H1 (cell line): ENCODE measurements at regions not wholly inside any gene's neighbourhood (a gene's known extent, or its start where the extent isn't known, plus 50 kb on each side); places are given as distances from the start of the nearest gene placed in this dataset.

Experiments used
- CTCF ChIA-PET: fragments of 300-600 bp; sonication (Branson Sonifier 250); formaldehyde crosslinking; loops from one replicate; lab custom pipeline; 2021; ENCODE audit not compliant: partially characterized antibody; lab: Charles Lee
- POLR2A ChIA-PET: fragments of 300-600 bp; sonication (Branson Sonifier 250); formaldehyde crosslinking; loops from one replicate; lab custom pipeline; 2021; ENCODE audit warnings: inconsistent platforms; ENCODE audit not compliant: partially characterized antibody; lab: Charles Lee
- DNase-seq, 2 experiments: peaks; one replicate each; pipeline versions ENCODE4 v3.0.0 to v3.0.0-alpha.2; 2010 to 2022; ENCODE audit warnings: low spot score in 2 of 2, low read depth in 1 of 2, mixed read lengths in 1 of 2
- FAIRE-seq: peaks from 2 replicates; lab custom pipeline; 2011; peaks lifted over from hg19 to GRCh38; lab: Jason Lieb, UNC
- H2AFZ ChIP-seq: 2 replicates; pipeline ENCODE4 v1.8.1; 2012; ENCODE audit warnings: low read length, inconsistent platforms
- H2AK5ac ChIP-seq: 2 replicates; pipeline ENCODE4 v1.6.1; 2013; ENCODE audit warnings: low read depth, low read length
- H2BK120ac ChIP-seq: replicated peaks from 2 replicates; pipeline ENCODE3; 2013; ENCODE audit warnings: low read depth, low read length, inconsistent platforms
- H2BK12ac ChIP-seq: 2 replicates; pipeline ENCODE4 v1.6.1; 2013; ENCODE audit warnings: low read depth, low read length
- H2BK15ac ChIP-seq: 2 replicates; pipeline ENCODE4 v1.6.1; 2013; ENCODE audit warnings: low read length
- H2BK20ac ChIP-seq: 2 replicates; pipeline ENCODE4 v1.6.1; 2013; ENCODE audit warnings: low read length
- H2BK5ac ChIP-seq: 2 replicates; pipeline ENCODE4 v1.6.1; 2013; ENCODE audit warnings: low read depth, low read length
- H3K14ac ChIP-seq: 2 replicates; pipeline ENCODE4 v1.6.1; 2013; ENCODE audit warnings: inconsistent platforms; ENCODE audit not compliant: insufficient read length
- H3K18ac ChIP-seq: 2 replicates; pipeline ENCODE4 v1.6.1; 2013; ENCODE audit warnings: low read length; ENCODE audit errors: extremely low read depth
- H3K23ac ChIP-seq: 2 replicates; pipeline ENCODE4 v1.6.1; 2013; ENCODE audit warnings: inconsistent platforms; ENCODE audit not compliant: insufficient read length
- H3K23me2 ChIP-seq: 2 replicates; pipeline ENCODE4 v1.6.1; 2013; ENCODE audit warnings: low read depth, low read length
- H3K27ac ChIP-seq: 2 replicates; pipeline ENCODE4 v1.6.1; 2011; ENCODE audit warnings: low read depth, low read length, inconsistent platforms
- H3K27me3 ChIP-seq, 4 experiments: replicated peaks in 1 of 4; 1 replicate in 1 of 4; 2 replicates in 3 of 4; pipeline versions ENCODE4 v1.6.1 to v1.8.1; 2011 to 2013; ENCODE audit warnings: low read length in 3 of 4, mild to moderate bottlenecking in 3 of 4, inconsistent platforms in 2 of 4, mixed read lengths in 2 of 4, moderate library complexity in 1 of 4; ENCODE audit not compliant: control insufficient read depth in 3 of 4, insufficient read depth in 3 of 4; ENCODE audit errors: extremely low read depth in 1 of 4
- H3K36me3 ChIP-seq, 4 experiments: 2 replicates each; pipeline versions ENCODE4 v1.6.1 to v1.8.1; 2011 to 2013; ENCODE audit warnings: mild to moderate bottlenecking in 4 of 4, low read length in 3 of 4, moderate library complexity in 2 of 4, control low read depth in 1 of 4, inconsistent platforms in 1 of 4; ENCODE audit not compliant: insufficient read depth in 4 of 4, control insufficient read depth in 2 of 4
- H3K4ac ChIP-seq: replicated peaks from 2 replicates; pipeline ENCODE3; 2013; ENCODE audit warnings: low read length, low read depth, mixed read lengths, inconsistent platforms; ENCODE audit not compliant: insufficient read length
- H3K4me1 ChIP-seq, 4 experiments: replicated peaks in 1 of 4; 1 replicate in 1 of 4; 2 replicates in 3 of 4; pipeline versions ENCODE4 v1.6.1 to v1.8.1; 2011 to 2013; ENCODE audit warnings: low read length in 3 of 4, inconsistent platforms in 2 of 4, mixed read lengths in 1 of 4; ENCODE audit not compliant: insufficient read depth in 4 of 4, control insufficient read depth in 3 of 4
- H3K4me2 ChIP-seq, 2 experiments: 2 replicates each; pipeline versions ENCODE4 v1.6.1 to v1.8.1; 2011 to 2013; ENCODE audit warnings: low read depth in 2 of 2, low read length in 2 of 2, control low read depth in 1 of 2, inconsistent platforms in 1 of 2, mild to moderate bottlenecking in 1 of 2; ENCODE audit not compliant: insufficient read depth in 1 of 2
- H3K4me3 ChIP-seq, 4 experiments: fragments of 200-600, 300-600 bp in 1 of 4; sonication (generic), shearing (Covaris generic), sonication (Bioruptor Twin) in 1 of 4; 2 replicates each; pipeline versions ENCODE4 v1.5.1 to v1.8.1; 2011 to 2016; ENCODE audit warnings: low read length in 4 of 4, low read depth in 3 of 4, control low read depth in 2 of 4, inconsistent platforms in 2 of 4, mild to moderate bottlenecking in 2 of 4, mixed read lengths in 1 of 4, moderate library complexity in 1 of 4; ENCODE audit not compliant: insufficient read depth in 2 of 4; ENCODE audit errors: extremely low read depth in 1 of 4
- H3K56ac ChIP-seq: replicated peaks from 2 replicates; pipeline ENCODE3; 2013; ENCODE audit warnings: low read depth, mild to moderate bottlenecking, mixed read lengths, low read length, inconsistent platforms; ENCODE audit not compliant: insufficient read length
- H3K79me1 ChIP-seq: 2 replicates; pipeline ENCODE4 v1.6.1; 2013; ENCODE audit warnings: low read depth, low read length, control low read depth
- H3K79me2 ChIP-seq, 2 experiments: 2 replicates each; pipeline versions ENCODE4 v1.6.1 to v1.8.1; 2012 to 2013; ENCODE audit warnings: low read length in 2 of 2, mild to moderate bottlenecking in 2 of 2, inconsistent platforms in 1 of 2; ENCODE audit not compliant: insufficient read depth in 2 of 2, control insufficient read depth in 1 of 2
- H3K9ac ChIP-seq, 4 experiments: replicated peaks in 1 of 4; 1 replicate in 1 of 4; 2 replicates in 3 of 4; pipeline versions ENCODE4 v1.6.1 to v1.8.1; 2011 to 2013; ENCODE audit warnings: low read depth in 3 of 4, low read length in 3 of 4, control low read depth in 2 of 4, mild to moderate bottlenecking in 2 of 4, moderate library complexity in 2 of 4, inconsistent platforms in 1 of 4; ENCODE audit errors: extremely low read depth in 1 of 4
- H3K9me3 ChIP-seq, 2 experiments: 2 replicates each; pipeline versions ENCODE4 v1.6.1 to v1.8.1; 2012 to 2013; ENCODE audit warnings: mild to moderate bottlenecking in 2 of 2, moderate library complexity in 2 of 2, control low read depth in 1 of 2, inconsistent platforms in 1 of 2, low read depth in 1 of 2, low read length in 1 of 2, mixed read lengths in 1 of 2; ENCODE audit not compliant: insufficient read depth in 2 of 2
- H4K20me1 ChIP-seq, 2 experiments: replicated peaks in 1 of 2; 2 replicates each; pipeline versions ENCODE3 to v1.8.1; 2011 to 2013; ENCODE audit warnings: inconsistent platforms in 2 of 2, low read length in 2 of 2, mild to moderate bottlenecking in 1 of 2; ENCODE audit not compliant: insufficient read depth in 2 of 2, control insufficient read depth in 1 of 2
- H4K5ac ChIP-seq: 2 replicates; pipeline ENCODE4 v1.6.1; 2013; ENCODE audit warnings: low read length, low read depth, mixed read lengths, inconsistent platforms; ENCODE audit not compliant: insufficient read length
- H4K8ac ChIP-seq: 2 replicates; pipeline ENCODE4 v1.8.0; 2013; ENCODE audit warnings: mild to moderate bottlenecking, moderate library complexity, low read length, inconsistent platforms; ENCODE audit not compliant: insufficient read depth; ENCODE audit errors: extremely low read depth
- H4K91ac ChIP-seq: replicated peaks from 2 replicates; pipeline ENCODE3; 2013; ENCODE audit warnings: low read length, mixed read lengths, inconsistent platforms; ENCODE audit not compliant: insufficient read length
- CBX8 ChIP-seq: fragments of 300-800, 300-1000 bp; sonication (generic); IDR thresholded peaks from 2 replicates; pipeline ENCODE4 v1.7.1; 2016; ENCODE audit warnings: low read depth, low read length, borderline replicate concordance
- CEBPB ChIP-seq: IDR thresholded peaks from 2 replicates; pipeline ENCODE4 v1.6.1; 2012; ENCODE audit warnings: low read depth, low read length
- KDM5A ChIP-seq: fragments of 200-600 bp; IDR thresholded peaks from 2 replicates; pipeline ENCODE4 v1.7.1; 2012; ENCODE audit warnings: mild to moderate bottlenecking, low read length, inconsistent platforms, mixed read lengths
- NRF1 ChIP-seq: IDR thresholded peaks from 2 replicates; pipeline ENCODE4 v1.6.1; 2011; ENCODE audit warnings: mild to moderate bottlenecking, low read depth, low read length, improper control_type of control experiment
- RAD21 ChIP-seq, 2 experiments: IDR thresholded peaks in 1 of 2; conservative IDR thresholded peaks in 1 of 2; 2 replicates each; pipeline ENCODE4 v1.6.1; 2011; ENCODE audit warnings: low read depth in 2 of 2, low read length in 2 of 2, improper control_type of control experiment in 1 of 2, inconsistent platforms in 1 of 2, mild to moderate bottlenecking in 1 of 2, moderate library complexity in 1 of 2
- SAP30 ChIP-seq: fragments of 300-600 bp; sonication (generic); IDR thresholded peaks from 2 replicates; pipeline ENCODE4 v1.7.1; 2012; ENCODE audit warnings: low read length, moderate library complexity, mild to moderate bottlenecking, inconsistent platforms; ENCODE audit not compliant: insufficient read depth, insufficient replicate concordance
- WGBS, 2 experiments: shearing (Covaris generic) in 1 of 2; methylation state at CpG; one replicate each; pipeline versions ENCODE4 v1.1.6 to v1.1.7; 2013 to 2015; ENCODE audit warnings: low lambda C conversion rate in 2 of 2, mixed read lengths in 2 of 2, inconsistent platforms in 1 of 2, low coverage in 1 of 2, missing lambda C conversion rate in 1 of 2; ENCODE audit not compliant: insufficient replicate concordance in 2 of 2, insufficient coverage in 1 of 2, insufficient read length in 1 of 2; ENCODE audit errors: extremely low coverage in 1 of 2, missing lambda C conversion rate in 1 of 2; 5-methylcytosine and 5-hydroxymethylcytosine counted together
- TF ChIP-seq, protein P1 (sequence below): IDR thresholded peaks from 2 replicates; pipeline ENCODE4 v1.6.1; 2012; ENCODE audit warnings: inconsistent platforms

DNA sequence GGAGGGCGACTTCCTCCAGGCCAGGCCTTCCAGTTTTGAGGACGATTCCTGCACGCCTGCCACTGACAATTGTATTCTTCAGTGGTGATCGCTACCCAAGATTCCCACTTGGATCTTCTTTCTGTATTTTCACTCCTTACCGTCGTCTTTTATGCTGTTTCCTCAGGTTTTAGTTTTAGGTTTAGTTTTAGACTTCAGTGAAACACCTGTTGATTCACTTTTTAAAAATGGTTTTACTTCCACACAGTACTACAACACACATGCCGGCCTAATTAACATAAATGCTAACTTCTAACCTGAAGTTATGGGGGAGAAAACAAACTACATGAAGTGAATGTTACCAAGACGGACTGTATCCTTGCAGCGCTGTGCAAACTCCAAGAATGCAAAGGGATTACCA lies 530.6 kb upstream of the MGMT start:
- no peak for DNase-seq
- no peak for FAIRE-seq
- H3K4ac ChIP-seq: no peak overlapping the region
- H3K9me3 ChIP-seq: no peaks in the 10 kb centered on the region
- no peaks in the 10 kb centered on the region for H4K20me1 ChIP-seq
- H3K27me3 ChIP-seq: no peaks in the 10 kb centered on the region
- no peak overlapping the region for H4K5ac ChIP-seq
- no peak overlapping the region for H2BK12ac ChIP-seq
- no peak overlapping the region for H3K23ac ChIP-seq
- H3K23me2 ChIP-seq: no peaks in the 10 kb centered on the region
- H3K79me2 ChIP-seq: no peaks in the 10 kb centered on the region
- POLR2A ChIA-PET: no interaction called here
- peaks cover 0 to 2% (median 0%) of the 10 kb centered on the region in 4 experiments; a peak in 1 of 7 replicates for H3K4me1 ChIP-seq
- H2BK5ac ChIP-seq: no peak overlapping the region
- no peaks in the 10 kb centered on the region for H3K36me3 ChIP-seq
- WGBS, 2 experiments: 93% methylated on average over 9 of the region's 9 CpGs; no CpG with 5 or more reads in 1 of the 2 experiments
- H2AK5ac ChIP-seq: no peak overlapping the region
- no peak overlapping the region for H3K18ac ChIP-seq
- H4K91ac ChIP-seq: no peak overlapping the region
- H3K4me2 ChIP-seq: no peak overlapping the region
- no peak overlapping the region for H2BK15ac ChIP-seq
- no peaks in the 10 kb centered on the region for H3K79me1 ChIP-seq
- no peak overlapping the region for H3K4me3 ChIP-seq
- CTCF ChIA-PET: no interaction called here
- H3K14ac ChIP-seq: no peak overlapping the region
- no peak overlapping the region for H2AFZ ChIP-seq
- no peak overlapping the region for H2BK120ac ChIP-seq
- no peak overlapping the region for H3K27ac ChIP-seq
- no peak overlapping the region for H3K56ac ChIP-seq
- H4K8ac ChIP-seq: no peak overlapping the region
- no peak for TF ChIP-seq NRF1
- no peak for TF ChIP-seq CBX8
- TF ChIP-seq SAP30: no peak
- TF ChIP-seq, protein P1, sequence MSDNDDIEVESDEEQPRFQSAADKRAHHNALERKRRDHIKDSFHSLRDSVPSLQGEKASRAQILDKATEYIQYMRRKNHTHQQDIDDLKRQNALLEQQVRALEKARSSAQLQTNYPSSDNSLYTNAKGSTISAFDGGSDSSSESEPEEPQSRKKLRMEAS: no peak
- TF ChIP-seq CEBPB: no peak
- no peak for TF ChIP-seq RAD21 (IDR thresholded peaks at IDR 0.05 in 1 of 2, conservative IDR thresholded peaks at IDR 0.05 in 1 of 2; ENCODE audit: low read depth in 2 of 2, low read length in 2 of 2)
- no peak for TF ChIP-seq KDM5A
- no peak overlapping the region for H2BK20ac ChIP-seq
- H3K9ac ChIP-seq: no peak overlapping the region
